ENCODE measurements at regions not wholly inside any gene's neighbourhood (a gene's known extent, or its start where the extent isn't known, plus 50 kb on each side); places are given as distances from the start of the nearest gene placed in this dataset.

- intact Hi-C loops (cut with micrococcal nuclease; ENCODE audit: unreplicated experiment) = no loop called here
Measured at GRCh38 chr5:174837919-174838902, 113.8 kb downstream of the MSX2 start.

DNA sequence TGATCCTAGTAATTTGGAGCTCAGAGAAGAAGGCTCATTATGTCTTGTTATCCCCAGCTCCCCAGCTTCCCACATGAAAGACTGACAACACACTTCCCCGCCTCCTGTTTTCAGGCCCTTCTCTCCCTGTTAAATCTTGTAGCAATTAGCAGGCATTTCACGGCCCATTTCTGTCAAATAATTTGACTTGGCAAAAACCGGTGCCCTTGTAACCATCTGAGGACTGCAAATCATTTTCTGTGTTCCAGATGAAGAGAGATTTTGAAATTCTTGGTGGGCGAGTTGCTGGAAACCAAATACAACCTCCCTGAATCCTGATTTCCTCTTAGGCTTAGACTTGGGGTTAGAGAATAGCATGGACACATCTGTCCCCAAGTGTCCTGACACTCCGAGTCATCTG, 109.7 kb downstream of the MSX2 start:
- intact Hi-C loops (cut with micrococcal nuclease; ENCODE audit: unreplicated experiment) = no loop called here
- no peak for TF ChIP-seq EZH2 (IDR thresholded peaks at IDR 0.05; ENCODE audit: borderline replicate concordance, low read depth, low read length, poor library complexity, severe bottlenecking)
- TF ChIP-seq, protein P1, sequence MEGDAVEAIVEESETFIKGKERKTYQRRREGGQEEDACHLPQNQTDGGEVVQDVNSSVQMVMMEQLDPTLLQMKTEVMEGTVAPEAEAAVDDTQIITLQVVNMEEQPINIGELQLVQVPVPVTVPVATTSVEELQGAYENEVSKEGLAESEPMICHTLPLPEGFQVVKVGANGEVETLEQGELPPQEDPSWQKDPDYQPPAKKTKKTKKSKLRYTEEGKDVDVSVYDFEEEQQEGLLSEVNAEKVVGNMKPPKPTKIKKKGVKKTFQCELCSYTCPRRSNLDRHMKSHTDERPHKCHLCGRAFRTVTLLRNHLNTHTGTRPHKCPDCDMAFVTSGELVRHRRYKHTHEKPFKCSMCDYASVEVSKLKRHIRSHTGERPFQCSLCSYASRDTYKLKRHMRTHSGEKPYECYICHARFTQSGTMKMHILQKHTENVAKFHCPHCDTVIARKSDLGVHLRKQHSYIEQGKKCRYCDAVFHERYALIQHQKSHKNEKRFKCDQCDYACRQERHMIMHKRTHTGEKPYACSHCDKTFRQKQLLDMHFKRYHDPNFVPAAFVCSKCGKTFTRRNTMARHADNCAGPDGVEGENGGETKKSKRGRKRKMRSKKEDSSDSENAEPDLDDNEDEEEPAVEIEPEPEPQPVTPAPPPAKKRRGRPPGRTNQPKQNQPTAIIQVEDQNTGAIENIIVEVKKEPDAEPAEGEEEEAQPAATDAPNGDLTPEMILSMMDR (conservative IDR thresholded peaks at IDR 0.05; ENCODE audit: low read depth, low read length) = no peak
- BruUV-seq (replicated peaks) = no TSS peak
- DNase-seq (ENCODE audit: low spot score) = no peak
- Histone ChIP-seq H3K9me3 (ENCODE audit: low read depth, low read length, poor library complexity, severe bottlenecking) (no peaks in the 10 kb centered on the region), H3K4me1 (ENCODE audit: insufficient read depth, low read length, poor library complexity, severe bottlenecking) (no peaks in the 10 kb centered on the region), H3K4me3 (ENCODE audit: low read depth, low read length, poor library complexity, severe bottlenecking) (no peak overlapping the region), H3K27me3 (replicated peaks; ENCODE audit: insufficient read depth, low read depth, low read length, poor library complexity) (peaks cover 2% of the 10 kb centered on the region), H3K27ac (ENCODE audit: low read depth, low read length, poor library complexity, severe bottlenecking) (no peak overlapping the region), H3K36me3 (ENCODE audit: insufficient read depth, low read length, poor library complexity, severe bottlenecking) (no peaks in the 10 kb centered on the region)
- CTCF ChIA-PET = no interaction called here
- POLR2A ChIA-PET (ENCODE audit: low non-redundant PET) = no interaction called here

More at GRCh38 chr5:174837919-174838902, 113.8 kb downstream of the MSX2 start:
- H3K9me3 ChIP-seq (ENCODE audit: low read depth, low read length, poor library complexity, severe bottlenecking) = no peaks in the 10 kb centered on the region
- BruUV-seq (replicated peaks) = no TSS peak
- H3K4me1 ChIP-seq (ENCODE audit: insufficient read depth, low read length, poor library complexity, severe bottlenecking) = no peaks in the 10 kb centered on the region
- H3K36me3 ChIP-seq (ENCODE audit: insufficient read depth, low read length, poor library complexity, severe bottlenecking) = no peaks in the 10 kb centered on the region
- no peaks in the 10 kb centered on the region for H3K27me3 ChIP-seq (replicated peaks; ENCODE audit: insufficient read depth, low read depth, low read length, poor library complexity)
- H3K4me3 ChIP-seq (ENCODE audit: low read depth, low read length, poor library complexity, severe bottlenecking) = no peak overlapping the region
- ChIA-PET POLR2A (ENCODE audit: low non-redundant PET) (no interaction called here), CTCF (no interaction called here)
- H3K27ac ChIP-seq (ENCODE audit: low read depth, low read length, poor library complexity, severe bottlenecking) = no peak overlapping the region
- peak; percentile 53 for DNase-seq (ENCODE audit: low spot score)
- TF ChIP-seq, protein P1 (conservative IDR thresholded peaks at IDR 0.05; ENCODE audit: low read depth, low read length) = peak; percentile 48; the same call in 1 of the 2 replicates
- no peak for TF ChIP-seq EZH2 (IDR thresholded peaks at IDR 0.05; ENCODE audit: borderline replicate concordance, low read depth, low read length, poor library complexity, severe bottlenecking)

DNA sequence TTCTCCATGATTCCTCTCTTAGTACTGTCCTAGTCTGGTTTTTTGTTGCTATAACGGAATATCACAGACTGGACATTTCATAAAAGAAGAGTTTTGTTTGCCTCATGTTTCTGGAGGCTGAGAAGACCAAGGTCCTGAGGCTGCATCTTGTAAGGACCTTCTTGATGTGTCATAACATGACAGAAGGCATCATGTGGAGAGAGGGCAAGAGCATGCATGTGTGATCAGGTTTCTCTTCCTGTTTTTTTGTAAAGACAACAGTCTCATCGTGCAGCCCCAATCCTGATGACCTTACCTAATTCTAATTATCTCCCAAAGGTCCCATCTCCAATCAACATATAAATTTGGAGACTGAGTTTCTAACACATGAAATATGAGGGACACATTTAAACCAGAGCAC, 108.4 kb downstream of the MSX2 start:
- intact Hi-C loops (cut with micrococcal nuclease; ENCODE audit: unreplicated experiment) = no loop called here
- Histone ChIP-seq H3K9me3 (ENCODE audit: low read depth, low read length, poor library complexity, severe bottlenecking) (no peaks in the 10 kb centered on the region), H3K27ac (ENCODE audit: low read depth, low read length, poor library complexity, severe bottlenecking) (no peak overlapping the region), H3K27me3 (replicated peaks; ENCODE audit: insufficient read depth, low read depth, low read length, poor library complexity) (peaks cover 8% of the 10 kb centered on the region), H3K36me3 (ENCODE audit: insufficient read depth, low read length, poor library complexity, severe bottlenecking) (no peaks in the 10 kb centered on the region), H3K4me3 (ENCODE audit: low read depth, low read length, poor library complexity, severe bottlenecking) (no peak overlapping the region), H3K4me1 (ENCODE audit: insufficient read depth, low read length, poor library complexity, severe bottlenecking) (no peaks in the 10 kb centered on the region)
- ChIA-PET POLR2A (ENCODE audit: low non-redundant PET) (no interaction called here), CTCF (no interaction called here)
- no TSS peak for BruUV-seq (replicated peaks)
- TF ChIP-seq, protein P1 (conservative IDR thresholded peaks at IDR 0.05; ENCODE audit: low read depth, low read length) = no peak
- no peak for TF ChIP-seq EZH2 (IDR thresholded peaks at IDR 0.05; ENCODE audit: borderline replicate concordance, low read depth, low read length, poor library complexity, severe bottlenecking)
- DNase-seq (ENCODE audit: low spot score) = no peak

Measured in A673 (cell line).